Tibial nerve (tissue), 4 donors: ENCODE measurements at regions not wholly inside any gene's neighbourhood (a gene's known extent, or its start where the extent isn't known, plus 50 kb on each side); places are given as distances from the start of the nearest gene placed in this dataset.
A peak's percentile ranks its signal among the peaks of the same experiment; 100 is the strongest.

Experiments
- DNase-seq, 2 donors: peaks; one replicate each; pipeline ENCODE4 v3.0.0-alpha.2; 2019; ENCODE audit warnings: low spot score in 2 of 2
- H3K27ac ChIP-seq, 4 donors: fragments of 200-600 bp; sonication (generic) in 3 of 4; one replicate each; pipeline ENCODE4 v1.5.1; 2017 to 2019; ENCODE audit warnings: mild to moderate bottlenecking in 1 of 4
- H3K27me3 ChIP-seq, 2 donors: fragments of 200-600 bp; sonication (generic) in 1 of 2; one replicate each; pipeline versions ENCODE4 v1.5.1 to v1.6.0; 2017 to 2019
- H3K36me3 ChIP-seq, 3 donors: fragments of 200-600 bp; sonication (generic); one replicate each; pipeline ENCODE4 v1.5.1; 2018 to 2019
- H3K4me1 ChIP-seq, 4 donors: fragments of 200-600 bp; sonication (generic) in 3 of 4; one replicate each; pipeline ENCODE4 v1.5.1; 2017 to 2019
- H3K4me3 ChIP-seq, 4 donors: fragments of 200-600 bp; sonication (generic) in 3 of 4; one replicate each; pipeline ENCODE4 v1.5.1; 2017 to 2019; ENCODE audit warnings: mild to moderate bottlenecking in 1 of 4, moderate library complexity in 1 of 4
- H3K9me3 ChIP-seq, 4 donors: fragments of 200-600 bp; sonication (generic) in 3 of 4; one replicate each; pipeline ENCODE4 v1.5.1; 2017 to 2019
- CTCF ChIP-seq, 5 experiments: fragments of 200-600 bp in 3 of 5; fragments of 450-650 bp in 2 of 5; sonication (generic) in 3 of 5; IDR thresholded peaks; one replicate each; pipeline ENCODE4 v1.5.1; 2016 to 2019; ENCODE audit warnings: antibody characterized with exemption in 5 of 5, mild to moderate bottlenecking in 3 of 5, moderate library complexity in 2 of 5
- EP300 ChIP-seq, 2 donors: sonication (generic); formaldehyde crosslinking; IDR thresholded peaks; one replicate each; pipeline ENCODE4 v1.6.1; 2017; ENCODE audit warnings: antibody characterized with exemption in 2 of 2, mild to moderate bottlenecking in 1 of 2
- POLR2A ChIP-seq, 2 donors: fragments of 450-650 bp; IDR thresholded peaks; one replicate each; pipeline ENCODE4 v1.6.1; 2017; ENCODE audit warnings: antibody characterized with exemption in 2 of 2, mild to moderate bottlenecking in 2 of 2, moderate library complexity in 2 of 2
- WGBS, 2 donors: methylation state at CpG; one replicate each; pipeline ENCODE4 v1.1.5; 2018; 5-methylcytosine and 5-hydroxymethylcytosine counted together

GRCh38 chr6:82681119-82681714, 317.6 kb downstream of the TPBG start:
- no peaks in the 10 kb centered on the region for H3K36me3 ChIP-seq
- WGBS, 2 donors = 43 to 55% methylated on average over 3 of the region's 3 CpGs
- DNase-seq = no peak
- no peaks in the 10 kb centered on the region for H3K27me3 ChIP-seq
- peaks cover 0 to 12% (median 0%) of the 10 kb centered on the region in 4 donors for H3K9me3 ChIP-seq
- H3K4me1 ChIP-seq = peaks cover 0 to 12% (median 0%) of the 10 kb centered on the region in 4 donors
- no peak overlapping the region for H3K4me3 ChIP-seq
- TF ChIP-seq EP300 (IDR thresholded peaks at IDR 0.05) (peak in 1 of 2 donors; percentile 9), POLR2A (IDR thresholded peaks at IDR 0.05) (no peak)
- H3K27ac ChIP-seq = no peak overlapping the region

DNA sequence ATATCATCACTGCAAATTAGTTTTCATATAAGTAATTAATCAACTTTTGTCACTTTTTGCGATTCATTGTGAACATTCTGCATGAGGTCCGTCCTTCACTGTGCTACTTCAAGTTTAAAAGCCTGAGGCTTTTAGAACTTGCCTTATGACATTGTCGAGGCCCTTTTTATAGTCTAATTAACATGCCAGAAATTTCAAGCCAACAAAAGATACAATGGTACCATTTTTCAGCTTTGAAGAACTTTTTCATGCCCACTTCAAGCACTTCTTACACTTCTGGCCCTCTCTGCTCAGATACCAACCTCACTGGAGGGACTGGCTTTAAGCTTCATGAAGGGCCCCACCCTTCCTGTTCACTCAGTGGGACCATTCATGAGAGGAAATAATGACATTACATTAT, 323.1 kb downstream of the TPBG start:
- no peak for DNase-seq
- no peaks in the 10 kb centered on the region for H3K36me3 ChIP-seq
- TF ChIP-seq CTCF (IDR thresholded peaks at IDR 0.05) = no peak
- no peaks in the 10 kb centered on the region for H3K9me3 ChIP-seq
- H3K27me3 ChIP-seq = no peaks in the 10 kb centered on the region
- WGBS, 2 donors = 44 to 50% methylated on average over 3 of the region's 3 CpGs
- peak overlapping the region in 1 of 4 donors; percentile 17 for H3K27ac ChIP-seq
- no peak overlapping the region for H3K4me3 ChIP-seq
- peaks cover 0 to 17% (median 0%) of the 10 kb centered on the region in 4 donors for H3K4me1 ChIP-seq

- TF ChIP-seq CTCF (IDR thresholded peaks at IDR 0.05) (no peak), POLR2A (IDR thresholded peaks at IDR 0.05) (no peak), EP300 (IDR thresholded peaks at IDR 0.05) (no peak)
- no peak overlapping the region for H3K4me3 ChIP-seq
- peaks cover 0 to 14% (median 0%) of the 10 kb centered on the region in 4 donors for H3K4me1 ChIP-seq
- DNase-seq = no peak
- 66 to 75% methylated on average over 7 of the region's 7 CpGs for WGBS, 2 donors
- H3K27ac ChIP-seq = no peak overlapping the region
- H3K27me3 ChIP-seq = no peaks in the 10 kb centered on the region
- H3K36me3 ChIP-seq = no peaks in the 10 kb centered on the region
- H3K9me3 ChIP-seq = no peaks in the 10 kb centered on the region
Observed at GRCh38 chr6:82687855-82688254, 324.2 kb downstream of the TPBG start.

- H3K9me3 ChIP-seq = no peaks in the 10 kb centered on the region
- DNase-seq = no peak
- no peaks in the 10 kb centered on the region for H3K27me3 ChIP-seq
- no peak overlapping the region for H3K27ac ChIP-seq
- peaks cover 0 to 14% (median 0%) of the 10 kb centered on the region in 4 donors for H3K4me1 ChIP-seq
- WGBS, 2 donors = 86 to 88% methylated on average over 6 of the region's 6 CpGs
- no peak overlapping the region for H3K4me3 ChIP-seq
- TF ChIP-seq EP300 (IDR thresholded peaks at IDR 0.05) (no peak), CTCF (IDR thresholded peaks at IDR 0.05) (no peak), POLR2A (IDR thresholded peaks at IDR 0.05) (no peak)
- no peaks in the 10 kb centered on the region for H3K36me3 ChIP-seq
Observed at GRCh38 chr6:82690283-82690682, 326.7 kb downstream of the TPBG start.

DNA sequence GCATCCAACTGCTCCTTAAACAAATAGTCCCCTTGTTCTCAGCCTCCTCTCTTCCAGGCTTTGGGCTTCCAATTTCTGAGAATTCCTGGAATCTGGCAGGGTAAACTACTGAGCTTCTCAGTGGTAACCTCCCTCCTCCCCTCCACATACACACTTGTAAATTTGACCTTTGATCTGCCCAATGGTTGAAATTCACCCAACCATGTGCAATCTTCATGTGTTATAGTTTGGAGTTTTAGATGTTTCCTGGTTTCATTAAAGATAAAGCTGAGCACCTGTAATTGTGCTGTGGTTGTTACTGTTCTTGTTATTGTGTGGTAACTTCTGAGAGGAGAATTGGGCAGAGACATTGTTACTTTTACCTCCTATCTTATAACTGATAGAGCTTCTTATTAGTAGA, 328.4 kb downstream of the TPBG start:
- no peak overlapping the region for H3K4me3 ChIP-seq
- H3K4me1 ChIP-seq = peaks cover 0 to 9% (median 0%) of the 10 kb centered on the region in 4 donors
- DNase-seq = no peak
- no peaks in the 10 kb centered on the region for H3K9me3 ChIP-seq
- no peaks in the 10 kb centered on the region for H3K36me3 ChIP-seq
- no peaks in the 10 kb centered on the region for H3K27me3 ChIP-seq
- TF ChIP-seq CTCF (IDR thresholded peaks at IDR 0.05) (no peak), EP300 (IDR thresholded peaks at IDR 0.05) (no peak), POLR2A (IDR thresholded peaks at IDR 0.05) (no peak)
- H3K27ac ChIP-seq = no peak overlapping the region

GRCh38 chr6:82693094-82693493, 329.5 kb downstream of the TPBG start:
- H3K36me3 ChIP-seq = no peaks in the 10 kb centered on the region
- H3K4me1 ChIP-seq = no peaks in the 10 kb centered on the region
- WGBS, 2 donors = 94 to 100% methylated on average over 1 of the region's 1 CpG
- no peak overlapping the region for H3K4me3 ChIP-seq
- no peak overlapping the region for H3K27ac ChIP-seq
- no peak for TF ChIP-seq EP300 (IDR thresholded peaks at IDR 0.05)
- TF ChIP-seq POLR2A (IDR thresholded peaks at IDR 0.05) = no peak
- no peak for TF ChIP-seq CTCF (IDR thresholded peaks at IDR 0.05)
- DNase-seq = no peak
- H3K27me3 ChIP-seq = no peaks in the 10 kb centered on the region
- H3K9me3 ChIP-seq = no peaks in the 10 kb centered on the region
